OCI-LY1 (cell line): ENCODE measurements at regions not wholly inside any gene's neighbourhood (a gene's known extent, or its start where the extent isn't known, plus 50 kb on each side); places are given as distances from the start of the nearest gene placed in this dataset.

ENCODE experiments used
- H2AFZ ChIP-seq: fragments of 200-600 bp; sonication (generic), shearing (Covaris generic); 2 replicates; pipeline ENCODE4 v1.6.0; 2014; ENCODE audit warnings: antibody characterized with exemption, mild to moderate bottlenecking, low read length
- H3F3A ChIP-seq: fragments of 200-600 bp; sonication (generic), shearing (Covaris generic); 2 replicates; pipeline ENCODE4 v1.6.0; 2014; ENCODE audit warnings: mild to moderate bottlenecking, antibody characterized with exemption, low read length, moderate library complexity; ENCODE audit not compliant: insufficient read depth
- H3K27ac ChIP-seq: fragments of 200-600 bp; sonication (generic); 2 replicates; pipeline ENCODE4 v1.5.1; 2014; ENCODE audit warnings: low read length, mixed run types, mild to moderate bottlenecking, low read depth; ENCODE audit not compliant: poor library complexity, severe bottlenecking
- H3K27me3 ChIP-seq: fragments of 200-600 bp; sonication (generic); 2 replicates; pipeline ENCODE4 v1.6.0; 2014; ENCODE audit warnings: antibody characterized with exemption, mild to moderate bottlenecking, low read length, moderate library complexity; ENCODE audit not compliant: insufficient read depth
- H3K36me3 ChIP-seq: fragments of 200-600 bp; sonication (generic); 2 replicates; pipeline ENCODE4 v1.6.1; 2014; ENCODE audit warnings: mild to moderate bottlenecking, antibody characterized with exemption, low read length, moderate library complexity, mixed read lengths; ENCODE audit not compliant: insufficient read depth
- H3K4me1 ChIP-seq: fragments of 200-600 bp; sonication (generic); 2 replicates; pipeline ENCODE4 v1.5.1; 2014; ENCODE audit warnings: mild to moderate bottlenecking, low read length, moderate library complexity; ENCODE audit not compliant: insufficient read depth, severe bottlenecking
- H3K4me2 ChIP-seq: fragments of 200-600 bp; sonication (generic), shearing (Covaris generic); 2 replicates; pipeline ENCODE4 v1.6.1; 2014; ENCODE audit warnings: low read length
- H3K4me3 ChIP-seq: fragments of 200-600 bp; sonication (generic); 2 replicates; pipeline ENCODE4 v1.5.1; 2014; ENCODE audit warnings: low read length, low read depth, mild to moderate bottlenecking, mixed read lengths; ENCODE audit not compliant: poor library complexity, severe bottlenecking
- H3K79me2 ChIP-seq: fragments of 200-600 bp; shearing (Covaris generic); 2 replicates; pipeline ENCODE4 v1.6.1; 2016; ENCODE audit warnings: mixed run types, low read length, mixed read lengths; ENCODE audit not compliant: insufficient read depth
- H3K9ac ChIP-seq: fragments of 200-600 bp; sonication (generic), shearing (Covaris generic); 2 replicates; pipeline ENCODE4 v1.6.1; 2014; ENCODE audit warnings: mild to moderate bottlenecking, low read length, mixed read lengths
- H3K9me2 ChIP-seq: fragments of 200-600 bp; sonication (generic), shearing (Covaris generic); 2 replicates; pipeline ENCODE4 v1.6.1; 2014; ENCODE audit warnings: low read depth, mild to moderate bottlenecking, low read length, mixed read lengths
- H3K9me3 ChIP-seq: fragments of 200-600 bp; shearing (Covaris generic); 2 replicates; pipeline ENCODE4 v1.6.1; 2014; ENCODE audit warnings: low read length, mixed read lengths
- H4K20me1 ChIP-seq: fragments of 200-600 bp; sonication (generic), shearing (Covaris generic); 2 replicates; pipeline ENCODE4 v1.6.0; 2016; ENCODE audit warnings: mild to moderate bottlenecking, low read length; ENCODE audit not compliant: insufficient read depth
- EZH2 ChIP-seq: fragments of 200-600 bp; sonication (generic), shearing (Covaris generic); IDR thresholded peaks from 2 replicates; pipeline ENCODE4 v1.8.0; 2017; ENCODE audit warnings: borderline replicate concordance, mixed run types, mild to moderate bottlenecking, antibody characterized with exemption, low read length, moderate library complexity, mixed read lengths
- TF ChIP-seq, protein P1 (sequence below): fragments of 200-600 bp; sonication (generic), shearing (Covaris generic); IDR thresholded peaks from 2 replicates; pipeline ENCODE4 v1.5.1; 2017; ENCODE audit warnings: mild to moderate bottlenecking, antibody characterized with exemption, low read length, moderate library complexity, mixed read lengths

DNA sequence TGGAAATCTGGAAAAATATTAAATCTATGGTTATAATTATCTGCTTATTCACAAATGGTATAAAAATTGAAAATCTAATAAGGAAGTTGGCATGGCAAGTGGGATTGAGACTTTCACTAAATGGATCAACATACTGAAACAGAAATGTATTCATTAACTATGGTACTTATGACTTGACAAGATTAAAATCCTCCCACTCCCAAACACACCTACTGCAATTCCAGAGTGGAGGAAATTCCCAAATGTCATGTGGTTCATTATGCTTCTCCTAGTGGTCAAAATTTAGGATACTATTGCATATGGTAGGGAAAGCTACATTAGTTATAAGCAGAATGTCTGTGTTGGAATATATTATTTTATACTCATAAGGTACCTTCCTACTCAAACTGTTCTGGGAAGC, 265.3 kb upstream of the PRICKLE1 start:
- no peak overlapping the region for H3K27ac ChIP-seq
- no peak overlapping the region for H2AFZ ChIP-seq
- H3K9me3 ChIP-seq = no peaks in the 10 kb centered on the region
- no peak overlapping the region for H3K9ac ChIP-seq
- no peaks in the 10 kb centered on the region for H3K9me2 ChIP-seq
- H3K4me3 ChIP-seq = no peak overlapping the region
- no peaks in the 10 kb centered on the region for H3F3A ChIP-seq
- no peaks in the 10 kb centered on the region for H4K20me1 ChIP-seq
- H3K36me3 ChIP-seq = no peaks in the 10 kb centered on the region
- H3K27me3 ChIP-seq = no peaks in the 10 kb centered on the region
- no peaks in the 10 kb centered on the region for H3K79me2 ChIP-seq
- TF ChIP-seq, protein P1, sequence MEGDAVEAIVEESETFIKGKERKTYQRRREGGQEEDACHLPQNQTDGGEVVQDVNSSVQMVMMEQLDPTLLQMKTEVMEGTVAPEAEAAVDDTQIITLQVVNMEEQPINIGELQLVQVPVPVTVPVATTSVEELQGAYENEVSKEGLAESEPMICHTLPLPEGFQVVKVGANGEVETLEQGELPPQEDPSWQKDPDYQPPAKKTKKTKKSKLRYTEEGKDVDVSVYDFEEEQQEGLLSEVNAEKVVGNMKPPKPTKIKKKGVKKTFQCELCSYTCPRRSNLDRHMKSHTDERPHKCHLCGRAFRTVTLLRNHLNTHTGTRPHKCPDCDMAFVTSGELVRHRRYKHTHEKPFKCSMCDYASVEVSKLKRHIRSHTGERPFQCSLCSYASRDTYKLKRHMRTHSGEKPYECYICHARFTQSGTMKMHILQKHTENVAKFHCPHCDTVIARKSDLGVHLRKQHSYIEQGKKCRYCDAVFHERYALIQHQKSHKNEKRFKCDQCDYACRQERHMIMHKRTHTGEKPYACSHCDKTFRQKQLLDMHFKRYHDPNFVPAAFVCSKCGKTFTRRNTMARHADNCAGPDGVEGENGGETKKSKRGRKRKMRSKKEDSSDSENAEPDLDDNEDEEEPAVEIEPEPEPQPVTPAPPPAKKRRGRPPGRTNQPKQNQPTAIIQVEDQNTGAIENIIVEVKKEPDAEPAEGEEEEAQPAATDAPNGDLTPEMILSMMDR = no peak
- no peak for TF ChIP-seq EZH2
- no peak overlapping the region for H3K4me2 ChIP-seq
- H3K4me1 ChIP-seq = no peaks in the 10 kb centered on the region

DNA sequence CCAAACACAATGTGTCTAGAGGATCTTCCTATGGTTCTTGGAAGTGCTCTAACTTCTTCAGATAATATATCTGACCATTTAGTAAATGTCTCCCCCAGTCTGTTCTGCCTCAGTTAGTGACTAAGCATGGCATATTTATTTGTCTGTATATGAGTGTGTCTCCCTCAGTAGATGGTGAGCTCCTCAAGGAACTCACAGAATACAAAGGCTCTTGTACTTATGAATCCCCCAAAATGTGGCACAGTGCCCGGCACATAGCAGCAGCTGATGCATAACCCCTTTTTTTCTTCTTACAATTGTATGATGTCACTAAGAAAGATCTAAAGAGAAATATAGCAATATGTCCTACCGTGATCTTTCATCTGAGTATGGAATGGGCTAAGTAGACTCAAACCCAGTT, 264.7 kb upstream of the PRICKLE1 start:
- no peaks in the 10 kb centered on the region for H3K27me3 ChIP-seq
- no peak overlapping the region for H3K4me2 ChIP-seq
- H3K9me3 ChIP-seq = no peaks in the 10 kb centered on the region
- H3K27ac ChIP-seq = no peak overlapping the region
- no peak overlapping the region for H3K9ac ChIP-seq
- H4K20me1 ChIP-seq = no peaks in the 10 kb centered on the region
- H3F3A ChIP-seq = no peaks in the 10 kb centered on the region
- no peaks in the 10 kb centered on the region for H3K9me2 ChIP-seq
- no peaks in the 10 kb centered on the region for H3K4me1 ChIP-seq
- no peaks in the 10 kb centered on the region for H3K36me3 ChIP-seq
- H3K79me2 ChIP-seq = no peaks in the 10 kb centered on the region
- TF ChIP-seq EZH2 = no peak
- TF ChIP-seq, protein P1 = no peak
- no peak overlapping the region for H2AFZ ChIP-seq
- H3K4me3 ChIP-seq = no peak overlapping the region

DNA sequence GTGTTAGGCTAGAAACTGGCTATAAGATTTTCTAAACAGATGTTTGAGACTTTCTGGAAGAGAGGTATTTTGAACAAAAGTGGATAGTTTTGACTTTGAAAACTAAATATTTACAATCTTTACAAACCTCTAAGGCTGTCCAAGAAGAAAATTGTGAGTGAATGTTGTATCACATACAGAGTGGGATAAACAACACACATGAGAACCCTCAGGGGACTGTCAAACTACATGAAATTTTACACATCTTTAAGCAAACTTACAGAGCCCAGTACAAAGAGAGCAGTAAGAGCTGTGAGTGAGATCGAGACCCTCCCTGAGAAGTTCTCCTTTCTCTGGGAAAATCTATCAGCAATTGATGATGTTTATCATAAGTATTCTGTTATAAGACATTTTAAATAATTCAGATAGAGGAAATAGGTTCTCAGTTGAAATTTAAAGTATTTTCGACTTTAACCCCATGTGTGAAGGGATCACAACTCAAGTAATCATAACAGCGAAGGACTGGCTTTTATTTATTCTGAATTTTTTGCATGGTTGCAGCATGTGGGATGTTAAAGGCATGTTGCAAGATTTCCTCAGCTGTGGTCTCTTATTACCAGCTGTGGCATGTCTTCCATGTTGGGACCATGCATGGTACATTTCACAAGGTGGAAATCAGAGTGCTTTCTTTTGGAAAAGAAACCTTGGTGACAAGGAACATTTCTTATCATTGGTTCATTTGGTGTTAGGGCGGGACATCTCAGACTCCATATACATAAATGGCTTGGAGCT, 264.0 kb upstream of the PRICKLE1 start:
- Histone ChIP-seq H2AFZ (no peak overlapping the region), H4K20me1 (no peaks in the 10 kb centered on the region), H3K4me2 (no peak overlapping the region), H3K36me3 (no peaks in the 10 kb centered on the region), H3K9me2 (no peaks in the 10 kb centered on the region), H3K27me3 (no peaks in the 10 kb centered on the region), H3K27ac (no peak overlapping the region), H3K4me3 (no peak overlapping the region), H3K79me2 (no peaks in the 10 kb centered on the region), H3K9ac (no peak overlapping the region), H3K9me3 (no peaks in the 10 kb centered on the region), H3K4me1 (no peaks in the 10 kb centered on the region), H3F3A (no peaks in the 10 kb centered on the region)
- no peak for TF ChIP-seq EZH2
- TF ChIP-seq, protein P1 = no peak
